BLaER1 treated with 17β-estradiol and CSF1 and Interleukin-3, amounts not matched to agents 10 nM and 100 nM (cell line): ENCODE measurements at regions not wholly inside any gene's neighbourhood (a gene's known extent, or its start where the extent isn't known, plus 50 kb on each side); places are given as distances from the start of the nearest gene placed in this dataset.

Experiments used
- H3K27ac ChIP-seq, 11 experiments: shearing (Covaris generic); formaldehyde crosslinking; 2 replicates each; pipeline ENCODE4 v1.8.1; 2022
- H3K27me3 ChIP-seq, 11 experiments: shearing (Covaris generic); formaldehyde crosslinking; 2 replicates each; pipeline ENCODE4 v1.8.1; 2022
- H3K36me3 ChIP-seq, 11 experiments: shearing (Covaris generic); formaldehyde crosslinking; 2 replicates each; pipeline ENCODE4 v1.8.1; 2022
- H3K4me1 ChIP-seq, 10 experiments: shearing (Covaris generic); formaldehyde crosslinking; 2 replicates each; pipeline ENCODE4 v1.8.1; 2022
- H3K4me2 ChIP-seq, 11 experiments: shearing (Covaris generic); formaldehyde crosslinking; 2 replicates each; pipeline ENCODE4 v1.8.1; 2022
- H3K4me3 ChIP-seq, 10 experiments: shearing (Covaris generic); formaldehyde crosslinking; 2 replicates each; pipeline ENCODE4 v1.8.1; 2022
- H3K9ac ChIP-seq, 11 experiments: shearing (Covaris generic); formaldehyde crosslinking; 2 replicates each; pipeline ENCODE4 v1.8.1; 2022
- H3K9me3 ChIP-seq, 11 experiments: shearing (Covaris generic); formaldehyde crosslinking; replicated peaks in 1 of 11; 2 replicates each; pipeline ENCODE4 v1.8.1; 2022
- H4K20me1 ChIP-seq, 11 experiments: shearing (Covaris generic); formaldehyde crosslinking; 2 replicates each; pipeline ENCODE4 v1.8.1; 2022
- Cebpa-rat ChIP-seq, 11 experiments: shearing (Covaris generic); IDR thresholded peaks; 2 replicates each; pipeline ENCODE4 v1.8.1; 2022

DNA sequence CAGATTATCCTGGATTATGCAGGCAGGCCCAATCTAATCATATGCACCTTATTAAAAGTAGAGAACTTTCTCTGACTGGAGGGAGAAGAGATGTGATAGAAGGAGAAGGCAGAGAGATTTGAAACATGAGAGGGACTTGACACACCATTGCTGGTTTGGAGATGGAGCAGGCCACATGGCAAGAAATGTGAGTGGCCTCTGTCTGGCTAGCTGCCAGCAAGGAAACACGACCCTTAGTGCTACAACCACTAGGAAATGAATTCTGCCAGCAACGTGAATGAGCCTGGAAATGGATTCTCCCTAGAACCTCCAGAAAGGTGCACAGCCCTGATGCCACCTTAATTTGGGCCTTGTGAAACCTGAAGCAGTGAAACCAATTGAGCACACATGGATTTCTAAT, 79.5 kb upstream of the MBNL3 start:
- no peak overlapping the region for H3K4me2 ChIP-seq

DNA sequence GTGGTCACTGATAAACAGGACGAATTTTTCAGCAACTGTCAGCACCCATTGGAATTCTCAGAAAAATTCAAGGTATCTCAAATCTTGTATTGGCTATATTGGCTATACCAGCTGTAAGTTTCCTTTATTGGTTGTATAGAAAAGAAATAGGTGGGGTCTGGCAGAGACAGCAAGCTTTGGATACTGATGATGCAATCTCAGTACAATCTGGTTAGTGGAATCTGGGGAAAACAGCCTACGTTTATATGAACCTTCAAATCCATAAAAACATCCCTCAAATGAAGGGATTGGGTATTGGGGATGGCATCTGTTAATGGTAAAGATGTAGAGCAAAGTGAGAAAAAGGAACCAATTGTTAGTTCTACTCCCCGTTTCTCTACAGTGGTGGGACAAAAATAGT, 76.4 kb upstream of the MBNL3 start:
- no peaks in the 10 kb centered on the region; a peak in 1 of 22 replicates for H4K20me1 ChIP-seq
- H3K27ac ChIP-seq, result no peak overlapping the region
- no peak overlapping the region for H3K9ac ChIP-seq
- H3K4me3 ChIP-seq, result no peak overlapping the region
- H3K4me2 ChIP-seq, result no peak overlapping the region
- H3K4me1 ChIP-seq, result no peaks in the 10 kb centered on the region
- H3K9me3 ChIP-seq, result no peaks in the 10 kb centered on the region
- 0 out of 22 replicates have a peak, but pooled peaks of 1 of the 11 experiments have one; percentile 15 for TF ChIP-seq Cebpa-rat (IDR thresholded peaks at IDR 0.05)
- H3K36me3 ChIP-seq, result no peaks in the 10 kb centered on the region
- peaks cover 94 to 100% (median 100%) of the 10 kb centered on the region in 11 experiments for H3K27me3 ChIP-seq

More for the DNA sequence above, 79.5 kb upstream of the MBNL3 start:
- H3K27me3 ChIP-seq, result peaks cover 88 to 94% (median 92%) of the 10 kb centered on the region in 11 experiments
- H3K9me3 ChIP-seq, result no peaks in the 10 kb centered on the region
- H3K36me3 ChIP-seq, result no peaks in the 10 kb centered on the region
- no peaks in the 10 kb centered on the region for H3K4me1 ChIP-seq
- no peak overlapping the region for H3K27ac ChIP-seq
- no peaks in the 10 kb centered on the region; a peak in 2 of 22 replicates for H4K20me1 ChIP-seq
- H3K4me3 ChIP-seq, result no peak overlapping the region
- H3K9ac ChIP-seq, result no peak overlapping the region
- TF ChIP-seq Cebpa-rat (IDR thresholded peaks at IDR 0.05), result no peak

DNA sequence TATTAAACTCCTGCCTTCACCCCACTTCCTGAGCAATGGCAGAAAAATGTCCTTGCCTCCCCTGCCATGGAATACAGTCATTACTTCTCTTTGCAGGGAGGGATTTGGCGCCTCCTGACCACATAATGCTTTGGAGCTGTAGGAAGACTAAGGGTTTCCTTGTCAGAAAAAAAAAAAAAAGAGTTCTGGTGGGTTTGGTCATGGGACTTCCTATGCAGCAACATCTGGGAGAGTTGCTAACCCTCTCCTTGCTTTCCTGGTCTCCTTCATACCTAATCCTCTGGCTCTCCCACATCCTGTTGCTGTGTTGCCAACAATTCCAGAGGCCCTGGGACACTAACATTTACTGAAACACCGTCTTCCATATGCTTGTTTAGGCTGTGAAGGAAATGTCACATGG, 75.1 kb upstream of the MBNL3 start:
- Histone ChIP-seq H4K20me1 (no peaks in the 10 kb centered on the region; a peak in 1 of 22 replicates), H3K4me3 (no peak overlapping the region), H3K36me3 (no peaks in the 10 kb centered on the region), H3K4me1 (no peaks in the 10 kb centered on the region), H3K27me3 (peaks cover 94 to 100% (median 100%) of the 10 kb centered on the region in 11 experiments), H3K4me2 (no peak overlapping the region), H3K9me3 (peaks cover 0 to 9% (median 0%) of the 10 kb centered on the region in 11 experiments; a peak in 2 of 22 replicates), H3K27ac (no peak overlapping the region), H3K9ac (no peak overlapping the region)
- TF ChIP-seq Cebpa-rat (IDR thresholded peaks at IDR 0.05), result no peak

DNA sequence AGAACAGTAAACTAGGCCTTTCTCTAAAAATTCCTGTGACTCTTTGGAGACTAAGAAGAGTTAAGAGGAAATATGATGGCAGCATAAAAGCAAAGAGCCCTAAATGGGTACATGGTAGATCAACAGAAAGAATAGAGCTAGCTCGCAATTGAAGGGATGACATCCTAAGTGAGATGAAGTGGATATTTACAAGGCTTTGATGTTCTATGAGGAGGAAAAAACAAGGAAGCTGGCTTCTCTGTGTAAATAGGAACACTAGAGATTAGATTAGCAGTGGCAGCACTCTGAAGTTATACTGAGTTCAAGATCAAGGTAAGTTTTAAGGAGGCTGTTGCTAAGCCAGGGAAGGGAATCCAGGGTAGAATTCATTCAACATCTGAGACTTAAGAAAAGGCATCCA, 73.1 kb upstream of the MBNL3 start:
- no peaks in the 10 kb centered on the region for H4K20me1 ChIP-seq
- no peak overlapping the region for H3K9ac ChIP-seq
- no peaks in the 10 kb centered on the region for H3K4me1 ChIP-seq
- H3K4me2 ChIP-seq, result no peak overlapping the region
- no peaks in the 10 kb centered on the region for H3K36me3 ChIP-seq
- H3K27ac ChIP-seq, result no peak overlapping the region
- peaks cover 94 to 100% (median 99%) of the 10 kb centered on the region in 11 experiments for H3K27me3 ChIP-seq
- no peak overlapping the region for H3K4me3 ChIP-seq
- no peak for TF ChIP-seq Cebpa-rat (IDR thresholded peaks at IDR 0.05)
- H3K9me3 ChIP-seq, result peaks cover 0 to 9% (median 0%) of the 10 kb centered on the region in 11 experiments; a peak in 2 of 22 replicates

DNA sequence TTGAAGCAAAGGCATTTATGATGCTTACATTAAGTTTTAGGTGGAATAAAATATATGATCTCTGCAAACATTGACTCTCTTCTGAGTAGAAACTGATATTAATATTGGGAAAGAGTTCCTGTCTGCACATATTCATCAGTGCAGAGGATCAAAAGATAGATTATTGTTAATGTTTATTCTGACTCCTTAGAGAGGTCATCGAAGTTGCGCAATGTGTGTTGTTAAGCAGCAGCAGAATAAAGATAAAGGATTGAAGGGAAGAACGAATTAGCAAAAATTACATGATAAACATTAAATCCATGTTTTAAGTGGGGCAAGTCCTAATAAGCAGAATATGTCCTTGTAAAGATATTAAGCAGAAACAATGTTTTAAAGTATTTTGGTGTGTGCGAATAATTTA, 72.6 kb upstream of the MBNL3 start:
- Histone ChIP-seq H3K9me3 (peaks cover 0 to 9% (median 0%) of the 10 kb centered on the region in 11 experiments; a peak in 2 of 22 replicates), H3K27me3 (peaks cover 94 to 100% (median 99%) of the 10 kb centered on the region in 11 experiments), H3K9ac (no peak overlapping the region), H3K27ac (no peak overlapping the region), H3K4me3 (no peak overlapping the region), H3K4me1 (no peaks in the 10 kb centered on the region), H3K4me2 (no peak overlapping the region), H4K20me1 (no peaks in the 10 kb centered on the region), H3K36me3 (no peaks in the 10 kb centered on the region)
- peak in 4 of 11 experiments; percentile 45 to 93 (median 78); a peak in 8 of 22 replicates for TF ChIP-seq Cebpa-rat (IDR thresholded peaks at IDR 0.05)

DNA sequence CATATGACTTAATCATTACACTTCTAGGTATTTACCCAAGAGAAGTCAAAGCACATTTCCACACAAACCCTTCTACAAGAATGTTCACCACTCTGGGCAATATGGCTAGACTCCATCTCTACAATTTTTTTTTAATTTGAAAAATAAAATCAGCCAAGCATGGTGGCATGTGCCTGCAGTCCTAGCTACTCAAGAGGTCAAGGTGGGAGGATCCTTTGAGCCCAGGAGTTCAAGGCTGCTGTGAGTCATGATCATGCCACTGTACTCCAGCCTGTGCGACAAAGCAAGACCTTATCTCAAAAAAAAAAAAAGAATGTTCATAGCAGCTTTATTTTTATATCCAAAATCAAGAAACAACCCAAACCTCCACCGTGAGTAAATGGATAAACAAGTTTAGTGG, 70.3 kb upstream of the MBNL3 start:
- no peaks in the 10 kb centered on the region; a peak in 2 of 22 replicates for H4K20me1 ChIP-seq
- H3K27me3 ChIP-seq, result peaks cover 93 to 100% (median 98%) of the 10 kb centered on the region in 11 experiments
- H3K36me3 ChIP-seq, result no peaks in the 10 kb centered on the region
- no peak for TF ChIP-seq Cebpa-rat (IDR thresholded peaks at IDR 0.05)
- H3K9ac ChIP-seq, result no peak overlapping the region
- no peak overlapping the region for H3K4me3 ChIP-seq
- no peak overlapping the region for H3K4me2 ChIP-seq
- no peaks in the 10 kb centered on the region for H3K4me1 ChIP-seq
- peaks cover 0 to 9% (median 0%) of the 10 kb centered on the region in 11 experiments; a peak in 2 of 22 replicates for H3K9me3 ChIP-seq
- H3K27ac ChIP-seq, result no peak overlapping the region

DNA sequence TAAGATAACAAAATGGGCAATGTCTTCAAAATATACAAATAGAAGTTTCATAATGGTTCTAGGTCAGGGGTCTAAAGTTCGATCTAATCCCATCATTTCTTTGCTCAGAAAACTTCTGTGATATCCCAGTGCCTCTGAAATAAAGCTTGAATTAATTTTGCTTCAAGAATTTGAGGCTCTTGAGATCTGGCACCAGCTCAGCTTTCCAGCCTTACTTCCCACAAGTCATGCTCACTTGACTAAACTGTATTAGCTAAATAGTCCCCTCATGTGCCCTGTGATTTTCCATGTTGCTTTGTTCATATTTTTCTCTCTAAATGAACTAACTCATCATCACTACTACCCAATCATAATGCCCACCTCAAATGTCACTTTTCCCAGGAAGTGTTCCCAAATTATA, 50.8 kb upstream of the MBNL3 start:
- Histone ChIP-seq H3K4me1 (no peaks in the 10 kb centered on the region), H3K9ac (no peak overlapping the region), H3K4me3 (no peak overlapping the region), H4K20me1 (no peaks in the 10 kb centered on the region; a peak in 1 of 22 replicates), H3K4me2 (no peak overlapping the region), H3K27me3 (peaks cover 76 to 98% (median 88%) of the 10 kb centered on the region in 11 experiments), H3K27ac (no peak overlapping the region), H3K9me3 (no peaks in the 10 kb centered on the region), H3K36me3 (no peaks in the 10 kb centered on the region)
- TF ChIP-seq Cebpa-rat (IDR thresholded peaks at IDR 0.05), result no peak
